Urinary bladder (tissue), 3 donors: ENCODE measurements at regions not wholly inside any gene's neighbourhood (a gene's known extent, or its start where the extent isn't known, plus 50 kb on each side); places are given as distances from the start of the nearest gene placed in this dataset.
"Not testable (repeated sequence)": the region's sequence is repeated elsewhere in the genome, so short reads cannot be mapped to it uniquely, and the experiment has no call there.

Source experiments
- DNase-seq: peaks from one replicate; pipeline ENCODE4 v3.0.0-alpha.2; 2015; ENCODE audit errors: extremely low spot score
- H3K27ac ChIP-seq: one replicate; pipeline ENCODE4 v1.5.1; 2013; ENCODE audit warnings: low read depth, mild to moderate bottlenecking, moderate library complexity
- H3K36me3 ChIP-seq: one replicate; pipeline ENCODE4 v1.6.1; 2013; ENCODE audit warnings: mild to moderate bottlenecking, moderate library complexity; ENCODE audit not compliant: insufficient read depth
- H3K4me1 ChIP-seq: one replicate; pipeline ENCODE4 v1.6.1; 2013; ENCODE audit warnings: mild to moderate bottlenecking, moderate library complexity; ENCODE audit not compliant: insufficient read depth
- H3K4me3 ChIP-seq: one replicate; pipeline ENCODE4 v1.5.1; 2013; ENCODE audit warnings: low read depth, low read length
- WGBS: extraction: QIAGEN DNeasy Blood & Tissue Kit; methylation state at CpG from one replicate; pipeline ENCODE4 v1.1.7; 2013; 5-methylcytosine and 5-hydroxymethylcytosine counted together
- donor health status: healthy with polysubstance abuse.
- donor health status: healthy.

DNA sequence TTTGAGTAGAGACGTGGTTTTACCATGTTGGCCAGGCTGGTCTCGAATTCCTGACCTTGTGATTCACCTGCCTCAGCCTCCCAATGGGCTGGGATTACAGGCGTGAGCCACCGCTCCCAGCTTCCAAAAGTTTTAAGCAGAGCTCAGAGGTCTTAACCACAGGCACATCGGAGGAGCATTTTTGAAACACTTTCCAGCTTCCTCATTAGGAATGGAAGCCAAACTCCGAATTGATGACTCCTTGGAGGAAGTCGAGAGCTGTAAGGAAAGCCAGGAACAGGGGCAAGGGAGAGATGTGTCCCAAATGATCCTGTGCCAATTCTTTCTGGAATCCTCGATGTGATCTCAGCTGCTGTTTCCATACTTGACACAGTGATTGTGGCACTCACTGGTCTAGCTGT, 56.2 kb upstream of the CCZ1B start:
- H3K4me1 ChIP-seq, H3K4me3 ChIP-seq, H3K27ac ChIP-seq, H3K36me3 ChIP-seq, DNase-seq: not testable (repeated sequence)
- 72% methylated on average over 8 of the region's 8 CpGs for WGBS

DNA sequence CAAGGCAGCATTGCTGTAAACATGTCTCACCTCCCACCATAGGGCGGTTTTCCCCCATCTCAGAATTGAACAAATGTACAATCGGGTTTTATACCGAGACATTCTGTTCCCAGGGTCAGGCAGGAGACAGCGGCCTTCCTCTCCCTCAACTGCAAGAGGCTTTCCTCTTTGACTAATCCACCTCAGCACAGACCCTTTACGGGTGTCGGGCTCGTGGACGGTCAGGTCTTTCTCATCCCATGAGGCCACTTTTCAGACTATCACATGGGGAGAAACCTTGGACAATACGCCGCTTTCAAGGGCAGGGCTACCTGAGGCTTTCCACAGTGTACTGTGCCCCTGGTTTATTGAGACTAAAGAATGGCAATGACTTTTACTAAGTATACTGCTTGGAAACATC, 57.7 kb upstream of the CCZ1B start:
- not testable (repeated sequence) for H3K27ac ChIP-seq, H3K4me3 ChIP-seq, H3K4me1 ChIP-seq, H3K36me3 ChIP-seq, DNase-seq
- WGBS: 82% methylated on average over 10 of the region's 10 CpGs

- no peak overlapping the region for H3K27ac ChIP-seq
- no peaks in the 10 kb centered on the region for H3K4me1 ChIP-seq
- no peaks in the 10 kb centered on the region for H3K36me3 ChIP-seq
- H3K4me3 ChIP-seq: no peak overlapping the region
- DNase-seq: no peak
- WGBS: 65% methylated on average over 8 of the region's 8 CpGs
These were observed 60.1 kb upstream of the CCZ1B start for GRCh38 chr7:6886198-6886597.

- 70% methylated on average over 13 of the region's 13 CpGs for WGBS
- DNase-seq, H3K36me3 ChIP-seq, H3K27ac ChIP-seq, H3K4me1 ChIP-seq, H3K4me3 ChIP-seq: not testable (repeated sequence)
These were observed 62.4 kb upstream of the CCZ1B start for GRCh38 chr7:6888267-6889045.

- WGBS: 85% methylated on average over 8 of the region's 8 CpGs
These were observed 63.3 kb upstream of the CCZ1B start for GRCh38 chr7:6889252-6889812.

GRCh38 chr7:6902097-6902518, 76.0 kb upstream of the CCZ1B start:
- not testable (repeated sequence) for H3K4me1 ChIP-seq, H3K36me3 ChIP-seq, DNase-seq, H3K4me3 ChIP-seq, H3K27ac ChIP-seq
- 23% methylated on average over 4 of the region's 4 CpGs for WGBS

More at GRCh38 chr7:6889252-6889812, 63.3 kb upstream of the CCZ1B start:
- no peak for DNase-seq
- Histone ChIP-seq H3K36me3 (no peaks in the 10 kb centered on the region), H3K27ac (no peak overlapping the region), H3K4me1 (no peaks in the 10 kb centered on the region), H3K4me3 (no peak overlapping the region)

DNA sequence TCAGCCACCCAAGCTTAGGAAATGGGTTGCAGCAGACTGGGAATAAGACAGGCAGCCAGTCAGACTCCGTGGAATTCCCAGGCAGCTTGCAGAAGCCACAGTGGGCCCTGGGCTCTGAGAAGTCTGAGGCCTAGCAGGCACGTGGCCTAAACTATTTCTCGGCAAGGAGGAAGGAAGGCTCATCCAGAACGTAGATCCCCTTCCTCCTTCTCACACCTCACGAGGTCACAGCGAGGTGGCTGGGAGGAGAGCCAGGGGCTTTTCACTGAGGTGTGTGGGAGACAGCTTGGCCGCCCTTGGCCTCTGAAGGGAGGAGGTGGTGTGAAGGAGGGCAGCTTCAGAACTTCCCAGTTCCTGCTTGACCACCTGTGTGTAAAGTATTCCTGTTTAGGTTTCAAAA, 77.2 kb upstream of the CCZ1B start:
- not testable (repeated sequence) for H3K36me3 ChIP-seq, H3K27ac ChIP-seq, H3K4me3 ChIP-seq, H3K4me1 ChIP-seq, DNase-seq
- 51% methylated on average over 7 of the region's 7 CpGs for WGBS

DNA sequence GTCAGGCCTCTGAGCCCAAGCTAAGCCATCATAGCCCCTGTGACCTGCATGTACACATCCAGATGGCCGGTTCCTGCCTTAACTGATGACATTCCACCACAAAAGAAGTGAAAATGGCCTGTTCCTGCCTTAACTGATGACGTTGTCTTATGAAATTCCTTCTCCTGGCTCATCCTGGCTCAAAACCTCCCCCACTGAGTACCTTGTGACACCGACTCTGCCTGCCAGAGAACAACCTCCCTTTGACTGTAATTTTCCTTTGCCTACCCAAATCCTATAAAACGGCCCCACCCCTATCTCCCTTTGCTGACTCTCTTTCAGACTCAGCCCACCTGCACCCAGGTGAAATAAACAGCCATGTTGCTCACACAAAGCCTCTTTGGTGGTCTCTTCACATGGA, 77.7 kb upstream of the CCZ1B start:
- H3K4me1 ChIP-seq: not testable (repeated sequence)
- WGBS: 63% methylated on average over 4 of the region's 4 CpGs

DNA sequence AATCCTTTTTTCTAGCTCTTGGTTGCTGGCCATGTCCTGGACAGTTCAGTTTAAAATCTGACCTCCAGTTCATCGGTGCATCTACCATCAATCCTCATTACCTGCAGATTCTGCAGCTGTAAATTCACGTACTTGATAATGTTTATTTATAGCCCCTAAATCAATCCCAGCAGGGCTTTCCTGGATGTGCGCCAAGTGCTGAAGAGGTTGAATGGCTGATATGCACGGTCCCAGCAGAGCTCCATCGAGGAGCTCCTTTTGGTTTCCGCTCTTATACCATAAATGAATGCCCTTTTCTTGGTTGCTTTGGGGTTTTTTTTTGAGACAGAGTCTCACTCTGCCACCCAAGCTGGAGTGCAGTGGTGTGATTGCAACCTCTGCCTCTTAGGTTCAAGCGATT, 91.2 kb upstream of the CCZ1B start:
- Histone ChIP-seq H3K4me1 (no peaks in the 10 kb centered on the region), H3K4me3 (no peak overlapping the region), H3K27ac (no peak overlapping the region), H3K36me3 (no peaks in the 10 kb centered on the region)
- no peak for DNase-seq
- 67% methylated on average over 7 of the region's 7 CpGs for WGBS

More for the DNA sequence above, 77.7 kb upstream of the CCZ1B start:
- H3K4me3 ChIP-seq, H3K36me3 ChIP-seq, DNase-seq, H3K27ac ChIP-seq: not testable (repeated sequence)

GRCh38 chr7:6919169-6919568, 93.1 kb upstream of the CCZ1B start:
- WGBS: 82% methylated on average over 8 of the region's 9 CpGs
- not testable (repeated sequence) for H3K27ac ChIP-seq

GRCh38 chr7:6924523-6924922, 98.4 kb upstream of the CCZ1B start:
- H3K4me3 ChIP-seq: not testable (repeated sequence)
- WGBS: 88% methylated on average over 9 of the region's 10 CpGs

More at GRCh38 chr7:6919169-6919568, 93.1 kb upstream of the CCZ1B start:
- not testable (repeated sequence) for H3K36me3 ChIP-seq, H3K4me1 ChIP-seq, H3K4me3 ChIP-seq, DNase-seq

DNA sequence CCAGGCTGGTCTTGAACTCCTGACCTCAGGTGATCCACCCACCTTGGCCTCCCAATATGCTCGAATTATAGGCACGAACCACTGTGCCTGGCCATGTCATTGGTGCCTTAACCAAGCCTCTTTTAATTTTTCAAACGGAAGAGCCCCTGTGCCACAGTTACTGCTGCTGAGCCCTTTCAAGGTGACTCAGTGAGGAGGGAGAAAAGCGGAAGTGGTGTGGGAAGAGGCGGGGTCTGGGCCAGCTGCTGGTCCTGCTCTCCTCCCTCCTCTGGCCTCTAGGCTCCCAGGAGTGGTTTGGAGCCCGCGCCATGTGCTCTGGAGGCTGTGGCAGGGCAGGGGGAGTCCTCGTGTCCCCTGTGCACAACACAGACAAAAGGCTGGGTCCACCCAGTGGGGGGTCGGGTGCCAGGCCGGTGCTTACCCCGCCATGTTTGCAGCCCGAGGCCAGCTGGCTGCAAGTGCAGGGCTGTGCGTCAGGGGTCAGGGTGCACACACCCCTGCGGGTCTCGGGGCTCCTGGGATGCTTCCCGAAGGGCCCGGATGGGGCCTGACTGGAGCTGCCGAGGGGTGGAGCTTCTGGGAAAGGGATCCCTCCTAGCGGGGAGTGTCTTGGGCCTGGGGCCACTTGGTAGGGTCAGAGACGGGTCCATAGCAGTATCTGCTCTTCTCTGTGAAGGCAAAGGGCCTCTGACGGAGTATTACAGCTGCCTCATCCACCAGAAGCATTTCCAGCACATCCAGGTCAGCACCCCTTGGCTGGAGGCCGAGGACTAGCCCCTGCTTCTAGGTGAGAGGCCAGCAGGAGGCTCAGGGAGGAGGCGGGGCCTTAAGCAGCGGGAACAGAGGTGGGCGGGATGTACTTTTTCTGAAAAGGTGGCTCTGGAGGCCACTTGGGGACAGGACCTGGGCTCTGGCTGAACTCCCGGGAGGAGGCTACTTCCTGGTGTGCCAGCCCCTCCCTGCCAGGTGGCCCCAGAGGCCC, 100.4 kb upstream of the CCZ1B start:
- 79% methylated on average over 26 of the region's 26 CpGs for WGBS
- DNase-seq, H3K27ac ChIP-seq: not testable (repeated sequence)

More at GRCh38 chr7:6924523-6924922, 98.4 kb upstream of the CCZ1B start:
- not testable (repeated sequence) for H3K4me1 ChIP-seq, H3K36me3 ChIP-seq, DNase-seq, H3K27ac ChIP-seq

DNA sequence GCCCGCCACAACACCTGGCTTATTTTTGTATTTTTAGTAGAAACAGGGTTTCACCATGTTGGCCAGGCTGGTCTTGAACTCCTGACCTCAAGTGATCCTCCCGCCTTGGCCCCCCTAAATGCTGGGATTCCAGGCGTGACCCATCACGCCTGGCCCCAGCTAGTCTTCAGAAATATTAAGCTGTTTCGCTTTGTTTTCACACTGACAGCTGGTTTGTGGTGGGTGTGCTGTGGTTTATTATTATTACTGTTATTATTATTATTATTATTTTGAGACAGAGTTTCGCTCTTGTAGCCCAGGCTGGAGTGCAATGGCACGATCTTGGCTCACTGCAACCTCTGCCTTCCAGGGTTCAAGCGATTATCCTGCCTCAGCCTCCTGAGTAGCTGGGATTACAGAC, 101.6 kb upstream of the CCZ1B start:
- not testable (repeated sequence) for H3K4me1 ChIP-seq, H3K36me3 ChIP-seq, H3K27ac ChIP-seq, H3K4me3 ChIP-seq, DNase-seq
- 93% methylated on average over 8 of the region's 8 CpGs for WGBS

More for the DNA sequence above, 100.4 kb upstream of the CCZ1B start:
- not testable (repeated sequence) for H3K4me3 ChIP-seq, H3K4me1 ChIP-seq, H3K36me3 ChIP-seq
